Upper lobe of left lung (tissue), 6 donors: ENCODE measurements at regions not wholly inside any gene's neighbourhood (a gene's known extent, or its start where the extent isn't known, plus 50 kb on each side); places are given as distances from the start of the nearest gene placed in this dataset.
A peak's percentile ranks its signal among the peaks of the same experiment; 100 is the strongest.

Experiments used
- ATAC-seq, 2 donors: fragments of 200-7000 bp; cut with Tn5 transposase; one replicate each; pipeline ENCODE4 v1.9.1; 2022; ENCODE audit warnings: mild to moderate bottlenecking in 2 of 2, moderate library complexity in 2 of 2; ENCODE audit not compliant: low FRiP score in 2 of 2
- DNase-seq, 2 donors: peaks; one replicate each; pipeline ENCODE4 v3.0.0-alpha.2; 2019 to 2020
- H3K27ac ChIP-seq, 4 donors: fragments of 200-600 bp; sonication (generic); one replicate each; pipeline ENCODE4 v1.5.1; 2016 to 2019
- H3K27me3 ChIP-seq, 4 donors: fragments of 200-600 bp; sonication (generic); one replicate each; pipeline ENCODE4 v1.5.1; 2017 to 2019
- H3K36me3 ChIP-seq, 4 donors: fragments of 200-600 bp; sonication (generic); one replicate each; pipeline ENCODE4 v1.5.1; 2016 to 2019
- H3K4me1 ChIP-seq, 4 donors: fragments of 200-600 bp; sonication (generic); one replicate each; pipeline ENCODE4 v1.5.1; 2018 to 2019
- H3K4me3 ChIP-seq, 4 donors: fragments of 200-600 bp; sonication (generic); one replicate each; pipeline ENCODE4 v1.5.1; 2017 to 2019; ENCODE audit warnings: mild to moderate bottlenecking in 2 of 4, moderate library complexity in 1 of 4
- H3K9me3 ChIP-seq, 4 donors: fragments of 200-600 bp; sonication (generic); one replicate each; pipeline ENCODE4 v1.5.1; 2018 to 2019
- EP300 ChIP-seq, 4 donors: sonication (generic); formaldehyde crosslinking; IDR thresholded peaks; one replicate each; pipeline ENCODE4 v1.5.1; 2017; ENCODE audit warnings: antibody characterized with exemption in 4 of 4, control low read depth in 2 of 4
- POLR2A ChIP-seq, 4 donors: fragments of 450-650 bp; IDR thresholded peaks; one replicate each; pipeline ENCODE4 v1.5.1; 2016 to 2017; ENCODE audit warnings: antibody characterized with exemption in 4 of 4, mild to moderate bottlenecking in 2 of 4
- POLR2AphosphoS5 ChIP-seq, 2 donors: sonication (generic); formaldehyde crosslinking; IDR thresholded peaks; one replicate each; pipeline ENCODE4 v1.5.1; 2017; ENCODE audit warnings: antibody characterized with exemption in 2 of 2
- WGBS, 2 donors: methylation state at CpG; one replicate each; pipeline ENCODE4 v1.1.5; 2017 to 2018; 5-methylcytosine and 5-hydroxymethylcytosine counted together
- TF ChIP-seq, protein P1 (sequence below), 6 experiments: fragments of 450-650 bp in 4 of 6; fragments of 200-600 bp in 2 of 6; sonication (generic) in 2 of 6; IDR thresholded peaks; one replicate each; pipeline ENCODE4 v1.5.1; 2016 to 2019; ENCODE audit warnings: antibody characterized with exemption in 6 of 6
- donor health status: DM: no; HTN: no; CAD: no; lungs with moderate emphysema.
- donor health status: DM: no; HTN: yes; CAD: no; lungs with severe emphysema.

DNA sequence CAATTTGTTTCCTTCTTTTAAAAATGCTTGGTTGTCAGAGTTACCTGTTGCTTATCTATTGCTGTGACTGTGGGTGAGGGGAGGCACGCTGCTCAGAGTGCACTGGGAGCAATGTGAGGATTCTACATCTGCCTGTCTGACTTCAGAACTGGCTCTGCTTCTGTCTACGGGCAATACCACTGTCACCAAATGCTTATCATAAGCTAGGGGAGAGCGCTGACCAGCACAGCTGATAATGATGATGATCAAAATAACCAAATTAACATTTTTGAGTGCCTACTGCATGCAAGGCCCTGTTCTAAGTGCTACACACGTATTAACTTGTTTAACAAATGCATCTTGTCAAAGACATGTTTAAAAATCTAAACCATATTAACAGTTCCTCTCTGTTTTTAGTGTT lies 79.2 kb upstream of the TPRG1 start:
- WGBS, 2 donors: 69 to 78% methylated on average over 4 of the region's 4 CpGs

GRCh38 chr3:189094539-189094938 lies 77.2 kb upstream of the TPRG1 start:
- ATAC-seq: no peak
- Histone ChIP-seq H3K9me3 (no peaks in the 10 kb centered on the region), H3K4me3 (no peak overlapping the region), H3K36me3 (no peaks in the 10 kb centered on the region), H3K27ac (no peak overlapping the region), H3K27me3 (no peaks in the 10 kb centered on the region), H3K4me1 (peaks cover 0 to 3% (median 0%) of the 10 kb centered on the region in 4 donors)
- DNase-seq: no peak
- TF ChIP-seq POLR2A (IDR thresholded peaks at IDR 0.05) (no peak), POLR2AphosphoS5 (IDR thresholded peaks at IDR 0.05) (no peak), EP300 (IDR thresholded peaks at IDR 0.05) (no peak)
- TF ChIP-seq, protein P1, sequence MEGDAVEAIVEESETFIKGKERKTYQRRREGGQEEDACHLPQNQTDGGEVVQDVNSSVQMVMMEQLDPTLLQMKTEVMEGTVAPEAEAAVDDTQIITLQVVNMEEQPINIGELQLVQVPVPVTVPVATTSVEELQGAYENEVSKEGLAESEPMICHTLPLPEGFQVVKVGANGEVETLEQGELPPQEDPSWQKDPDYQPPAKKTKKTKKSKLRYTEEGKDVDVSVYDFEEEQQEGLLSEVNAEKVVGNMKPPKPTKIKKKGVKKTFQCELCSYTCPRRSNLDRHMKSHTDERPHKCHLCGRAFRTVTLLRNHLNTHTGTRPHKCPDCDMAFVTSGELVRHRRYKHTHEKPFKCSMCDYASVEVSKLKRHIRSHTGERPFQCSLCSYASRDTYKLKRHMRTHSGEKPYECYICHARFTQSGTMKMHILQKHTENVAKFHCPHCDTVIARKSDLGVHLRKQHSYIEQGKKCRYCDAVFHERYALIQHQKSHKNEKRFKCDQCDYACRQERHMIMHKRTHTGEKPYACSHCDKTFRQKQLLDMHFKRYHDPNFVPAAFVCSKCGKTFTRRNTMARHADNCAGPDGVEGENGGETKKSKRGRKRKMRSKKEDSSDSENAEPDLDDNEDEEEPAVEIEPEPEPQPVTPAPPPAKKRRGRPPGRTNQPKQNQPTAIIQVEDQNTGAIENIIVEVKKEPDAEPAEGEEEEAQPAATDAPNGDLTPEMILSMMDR (IDR thresholded peaks at IDR 0.05): no peak
- 73 to 79% methylated on average over 6 of the region's 6 CpGs for WGBS, 2 donors

More for the DNA sequence above, 79.2 kb upstream of the TPRG1 start:
- Histone ChIP-seq H3K4me1 (no peaks in the 10 kb centered on the region), H3K27me3 (no peaks in the 10 kb centered on the region), H3K9me3 (no peaks in the 10 kb centered on the region), H3K27ac (no peak overlapping the region), H3K4me3 (no peak overlapping the region), H3K36me3 (no peaks in the 10 kb centered on the region)
- TF ChIP-seq EP300 (IDR thresholded peaks at IDR 0.05) (no peak), POLR2AphosphoS5 (IDR thresholded peaks at IDR 0.05) (no peak), POLR2A (IDR thresholded peaks at IDR 0.05) (no peak)
- TF ChIP-seq, protein P1 (IDR thresholded peaks at IDR 0.05): no peak
- DNase-seq (no peak), ATAC-seq (no peak)

DNA sequence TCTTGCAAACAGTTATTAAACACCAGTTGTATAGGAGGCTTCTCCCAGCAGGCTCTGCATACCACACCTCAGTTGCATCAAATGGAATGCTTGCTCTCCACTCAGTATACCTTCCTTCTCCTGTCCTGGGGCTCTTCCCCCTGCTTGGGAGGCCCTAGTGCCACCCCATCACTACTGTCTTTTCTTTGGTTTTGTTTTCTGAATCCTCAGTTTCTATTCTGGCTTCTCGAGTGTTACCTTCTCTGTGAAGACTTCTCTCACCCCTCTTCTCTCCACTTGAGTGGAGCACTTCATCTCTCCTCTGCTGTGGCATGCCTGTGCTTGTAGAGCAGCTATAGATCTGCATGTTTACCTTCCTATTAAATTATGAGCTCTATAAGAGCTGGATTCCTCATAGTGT lies 75.7 kb upstream of the TPRG1 start:
- DNase-seq (no peak), ATAC-seq (no peak)
- Histone ChIP-seq H3K4me1 (peaks cover 0 to 3% (median 0%) of the 10 kb centered on the region in 4 donors), H3K9me3 (no peaks in the 10 kb centered on the region), H3K27me3 (no peaks in the 10 kb centered on the region), H3K4me3 (no peak overlapping the region), H3K27ac (no peak overlapping the region), H3K36me3 (no peaks in the 10 kb centered on the region)
- 50 to 65% methylated on average over 1 of the region's 1 CpG for WGBS, 2 donors
- TF ChIP-seq, protein P1 (IDR thresholded peaks at IDR 0.05): no peak
- TF ChIP-seq POLR2A (IDR thresholded peaks at IDR 0.05): no peak
- TF ChIP-seq POLR2AphosphoS5 (IDR thresholded peaks at IDR 0.05): no peak
- TF ChIP-seq EP300 (IDR thresholded peaks at IDR 0.05): no peak

DNA sequence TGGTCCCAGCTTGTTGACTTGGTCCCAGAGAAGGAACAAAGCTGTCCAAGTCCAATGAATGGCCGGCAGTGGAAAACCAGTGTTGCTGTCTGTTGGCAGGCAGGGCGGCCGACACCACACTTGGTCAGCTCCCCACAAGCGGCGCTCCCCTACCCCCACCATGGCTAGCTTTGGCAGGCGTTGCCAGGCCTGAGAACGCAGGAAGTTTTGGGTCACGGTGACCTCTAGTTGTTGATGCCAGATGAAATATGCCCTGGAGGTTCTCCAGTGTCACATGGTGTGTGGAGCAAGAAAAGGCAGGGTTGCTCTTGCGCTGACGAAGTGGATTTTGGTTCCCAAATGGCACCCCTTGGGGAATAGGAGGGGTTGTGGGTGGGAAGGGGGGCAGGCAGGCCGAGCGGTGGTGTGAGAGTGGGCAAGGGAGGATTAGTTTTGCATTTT lies 72.7 kb upstream of the TPRG1 start:
- Histone ChIP-seq H3K4me3 (no peak overlapping the region), H3K36me3 (no peaks in the 10 kb centered on the region), H3K27me3 (no peaks in the 10 kb centered on the region), H3K27ac (peak overlapping the region; percentile 52 to 76 (median 65)), H3K9me3 (no peaks in the 10 kb centered on the region), H3K4me1 (peaks cover 0 to 3% (median 0%) of the 10 kb centered on the region in 4 donors)
- 67 to 76% methylated on average over 11 to 12 of the region's 12 CpGs for WGBS, 2 donors
- TF ChIP-seq POLR2AphosphoS5 (IDR thresholded peaks at IDR 0.05): peak; percentile 39 to 59
- peak in 1 of 4 donors; percentile 46 for TF ChIP-seq EP300 (IDR thresholded peaks at IDR 0.05)
- TF ChIP-seq, protein P1 (IDR thresholded peaks at IDR 0.05): no peak
- TF ChIP-seq POLR2A (IDR thresholded peaks at IDR 0.05): no peak
- ATAC-seq (peak; percentile 75 to 85), DNase-seq (peak; percentile 39 to 86)
